Suppressor macrophage treated with lipopolysaccharide for 1 hour (primary cell): ENCODE measurements at regions not wholly inside any gene's neighbourhood (a gene's known extent, or its start where the extent isn't known, plus 50 kb on each side); places are given as distances from the start of the nearest gene placed in this dataset.

ENCODE experiments used
- DNase-seq, 3 donors: peaks; one replicate each; pipeline ENCODE4 v3.0.0-alpha.2; 2020 to 2022

GRCh38 chr10:31635415-31636065 lies 293.1 kb downstream of the ARHGAP12 start:
- DNase-seq, result peak; percentile 46 to 80 (median 73)

GRCh38 chr10:31635009-31635408 lies 293.6 kb downstream of the ARHGAP12 start:
- peak in 1 of 3 donors; percentile 39 for DNase-seq

- peak; percentile 32 to 59 (median 46) for DNase-seq
Observed at GRCh38 chr10:31630861-31631567, 297.6 kb downstream of the ARHGAP12 start.

- peak in 2 of 3 donors; percentile 53 to 63 for DNase-seq
Observed at GRCh38 chr10:31625566-31625965, 303.1 kb downstream of the ARHGAP12 start.

GRCh38 chr10:31624611-31625010 lies 304.0 kb downstream of the ARHGAP12 start:
- DNase-seq, result no peak

GRCh38 chr10:31623947-31624346 lies 304.7 kb downstream of the ARHGAP12 start:
- no peak for DNase-seq

- DNase-seq, result no peak
Observed at GRCh38 chr10:31623466-31623865, 304.4 kb downstream of the ZEB1 start.

GRCh38 chr10:31622978-31623377 lies 304.0 kb downstream of the ZEB1 start:
- no peak for DNase-seq

GRCh38 chr10:31621733-31622132 lies 302.7 kb downstream of the ZEB1 start:
- DNase-seq, result no peak

GRCh38 chr10:31620226-31621151 lies 301.5 kb downstream of the ZEB1 start:
- peak; percentile 51 to 82 (median 65) for DNase-seq

- DNase-seq, result peak in 2 of 3 donors; percentile 37 to 62
Observed at GRCh38 chr10:31619531-31620061, 300.6 kb downstream of the ZEB1 start.

GRCh38 chr10:31618541-31619291 lies 299.7 kb downstream of the ZEB1 start:
- DNase-seq, result no peak

- DNase-seq, result no peak
Observed at GRCh38 chr10:31617757-31618156, 298.7 kb downstream of the ZEB1 start.

GRCh38 chr10:31617133-31617532 lies 298.1 kb downstream of the ZEB1 start:
- no peak for DNase-seq

- DNase-seq, result no peak
Observed at GRCh38 chr10:31615129-31615528, 296.1 kb downstream of the ZEB1 start.

GRCh38 chr10:31614611-31615010 lies 295.6 kb downstream of the ZEB1 start:
- DNase-seq, result peak; percentile 44 to 67 (median 58)

GRCh38 chr10:31612082-31612481 lies 293.1 kb downstream of the ZEB1 start:
- no peak for DNase-seq

- DNase-seq, result no peak
Observed at GRCh38 chr10:31611161-31611560, 292.1 kb downstream of the ZEB1 start.

GRCh38 chr10:31607481-31607880 lies 288.5 kb downstream of the ZEB1 start:
- no peak for DNase-seq

- no peak for DNase-seq
Observed at GRCh38 chr10:31606841-31607240, 287.8 kb downstream of the ZEB1 start.

GRCh38 chr10:31605861-31606525 lies 287.0 kb downstream of the ZEB1 start:
- DNase-seq, result no peak

GRCh38 chr10:31605426-31605825 lies 286.4 kb downstream of the ZEB1 start:
- DNase-seq, result no peak
